H9 (cell line): ENCODE measurements at regions not wholly inside any gene's neighbourhood (a gene's known extent, or its start where the extent isn't known, plus 50 kb on each side); places are given as distances from the start of the nearest gene placed in this dataset.

Source experiments
- DNase-seq: peaks from one replicate; pipeline ENCODE4 v3.0.0-alpha.2; 2017
- H2AFZ ChIP-seq: one replicate; pipeline ENCODE4 v1.6.1; 2013; ENCODE audit warnings: mild to moderate bottlenecking, low read length, control low read depth, moderate library complexity
- H2AK5ac ChIP-seq: 2 replicates; pipeline ENCODE4 v1.6.1; 2013; ENCODE audit warnings: low read length, control low read depth, mixed read lengths; ENCODE audit not compliant: insufficient read length
- H2BK120ac ChIP-seq: one replicate; pipeline ENCODE4 v1.6.1; 2013; ENCODE audit warnings: low read depth, mild to moderate bottlenecking, low read length, control low read depth, inconsistent platforms; ENCODE audit not compliant: poor library complexity, severe bottlenecking
- H2BK12ac ChIP-seq: 2 replicates; pipeline ENCODE4 v1.6.1; 2013; ENCODE audit warnings: low read length, control low read depth, mixed read lengths, low read depth; ENCODE audit not compliant: insufficient read length
- H2BK15ac ChIP-seq: 2 replicates; pipeline ENCODE4 v1.6.1; 2013; ENCODE audit warnings: low read depth, low read length, control low read depth
- H2BK20ac ChIP-seq: one replicate; pipeline ENCODE4 v1.6.1; 2013; ENCODE audit warnings: low read depth, mild to moderate bottlenecking, low read length, control low read depth, inconsistent platforms; ENCODE audit not compliant: poor library complexity, severe bottlenecking
- H2BK5ac ChIP-seq: 2 replicates; pipeline ENCODE4 v1.6.1; 2013; ENCODE audit warnings: low read length, control low read depth, mixed read lengths; ENCODE audit not compliant: insufficient read length
- H3K14ac ChIP-seq: 2 replicates; pipeline ENCODE4 v1.6.1; 2013; ENCODE audit warnings: low read length, control low read depth; ENCODE audit not compliant: insufficient read depth
- H3K18ac ChIP-seq: 2 replicates; pipeline ENCODE4 v1.6.1; 2013; ENCODE audit warnings: low read depth, mild to moderate bottlenecking, mixed read lengths, low read length, control low read depth; ENCODE audit not compliant: insufficient read length
- H3K23ac ChIP-seq: 2 replicates; pipeline ENCODE4 v1.6.1; 2013; ENCODE audit warnings: low read length, control low read depth, mixed read lengths, low read depth; ENCODE audit not compliant: insufficient read length
- H3K23me2 ChIP-seq: 2 replicates; pipeline ENCODE4 v1.6.1; 2013; ENCODE audit warnings: low read depth, mild to moderate bottlenecking, mixed read lengths, low read length, control low read depth; ENCODE audit not compliant: insufficient read length, poor library complexity, severe bottlenecking
- H3K27ac ChIP-seq: 2 replicates; pipeline ENCODE4 v1.5.1; 2013; ENCODE audit warnings: low read length, control low read depth, mixed read lengths, low read depth; ENCODE audit not compliant: insufficient read length
- H3K27me3 ChIP-seq: 2 replicates; pipeline ENCODE4 v1.6.1; 2013; ENCODE audit warnings: low read length, control low read depth, inconsistent platforms; ENCODE audit not compliant: insufficient read depth
- H3K4ac ChIP-seq: 2 replicates; pipeline ENCODE4 v1.6.1; 2013; ENCODE audit warnings: low read depth, mild to moderate bottlenecking, control low read depth, inconsistent platforms, low read length, moderate library complexity
- H3K4me1 ChIP-seq: 2 replicates; pipeline ENCODE4 v1.6.1; 2013; ENCODE audit warnings: low read length, control low read depth, inconsistent platforms; ENCODE audit not compliant: insufficient read depth
- H3K4me2 ChIP-seq: 2 replicates; pipeline ENCODE4 v1.6.1; 2013; ENCODE audit warnings: low read length, control low read depth, mixed read lengths; ENCODE audit not compliant: insufficient read length, insufficient read depth
- H3K56ac ChIP-seq: 2 replicates; pipeline ENCODE4 v1.6.1; 2013; ENCODE audit warnings: low read depth, mild to moderate bottlenecking, mixed read lengths, low read length, control low read depth; ENCODE audit not compliant: insufficient read length
- H3K79me1 ChIP-seq: 2 replicates; pipeline ENCODE4 v1.6.1; 2013; ENCODE audit warnings: low read depth, mild to moderate bottlenecking, moderate library complexity, low read length, control low read depth, inconsistent platforms; ENCODE audit not compliant: insufficient read depth, poor library complexity, severe bottlenecking
- H3K79me2 ChIP-seq: 2 replicates; pipeline ENCODE4 v1.6.1; 2013; ENCODE audit warnings: low read length, control low read depth, inconsistent platforms; ENCODE audit not compliant: insufficient read depth
- H3K9ac ChIP-seq: 2 replicates; pipeline ENCODE4 v1.6.1; 2013; ENCODE audit warnings: low read length, control low read depth, mixed read lengths; ENCODE audit not compliant: insufficient read length; ENCODE audit errors: extremely low read depth
- H3K9me3 ChIP-seq: one replicate; pipeline ENCODE4 v1.6.1; 2013; ENCODE audit warnings: low read depth, low read length, inconsistent platforms; ENCODE audit not compliant: control insufficient read depth
- H3T11ph ChIP-seq: one replicate; pipeline ENCODE4 v1.6.1; 2013; ENCODE audit warnings: mild to moderate bottlenecking, low read length, control low read depth, inconsistent platforms
- H4K20me1 ChIP-seq: one replicate; pipeline ENCODE4 v1.6.1; 2013; ENCODE audit not compliant: control insufficient read depth, insufficient read length, insufficient read depth
- H4K5ac ChIP-seq: 2 replicates; pipeline ENCODE4 v1.6.1; 2013; ENCODE audit warnings: low read depth, mild to moderate bottlenecking, mixed read lengths, low read length, control low read depth; ENCODE audit not compliant: insufficient read length
- H4K8ac ChIP-seq: replicated peaks from 2 replicates; pipeline ENCODE4 v1.6.1; 2013; ENCODE audit warnings: low read length, control low read depth, mixed read lengths, low read depth; ENCODE audit not compliant: insufficient read length
- H4K91ac ChIP-seq: 2 replicates; pipeline ENCODE4 v1.6.1; 2013; ENCODE audit warnings: low read depth, mild to moderate bottlenecking, moderate library complexity, mixed read lengths, low read length, control low read depth; ENCODE audit not compliant: insufficient read length
- H3K27ac Mint-ChIP-seq, 3 experiments: 2 replicates in 2 of 3; 3 replicates in 1 of 3; pipeline ENCODE4 v1.8.0; 2020 to 2021; ENCODE audit warnings: mixed read lengths in 3 of 3, mild to moderate bottlenecking in 1 of 3, moderate library complexity in 1 of 3
- H3K27me3 Mint-ChIP-seq: 2 replicates; pipeline ENCODE4 v1.8.0; 2021; ENCODE audit warnings: low read depth, mild to moderate bottlenecking, moderate library complexity, mixed read lengths
- H3K36me3 Mint-ChIP-seq, 3 experiments: 2 replicates in 2 of 3; 3 replicates in 1 of 3; pipeline ENCODE4 v1.8.0; 2020 to 2021; ENCODE audit warnings: low read depth in 3 of 3, mixed read lengths in 3 of 3; ENCODE audit not compliant: insufficient read depth in 1 of 3
- H3K4me1 Mint-ChIP-seq, 2 experiments: 2 replicates each; pipeline ENCODE4 v1.8.0; 2020; ENCODE audit warnings: mixed read lengths in 2 of 2
- H3K4me3 Mint-ChIP-seq, 2 experiments: 2 replicates in 1 of 2; 3 replicates in 1 of 2; pipeline ENCODE4 v1.8.0; 2020 to 2021; ENCODE audit warnings: mild to moderate bottlenecking in 2 of 2, mixed read lengths in 2 of 2, moderate library complexity in 1 of 2
- H3K9me3 Mint-ChIP-seq, 2 experiments: 2 replicates in 1 of 2; 3 replicates in 1 of 2; pipeline ENCODE4 v1.8.0; 2020; ENCODE audit warnings: mild to moderate bottlenecking in 2 of 2, mixed read lengths in 2 of 2, moderate library complexity in 1 of 2
- WGBS: extraction: QIAGEN DNeasy Blood & Tissue Kit; methylation state at CpG from one replicate; pipeline ENCODE4 v1.1.7; 2013; ENCODE audit warnings: missing lambda C conversion rate, low lambda C conversion rate, mixed read lengths; ENCODE audit not compliant: insufficient read length; ENCODE audit errors: extremely low coverage; 5-methylcytosine and 5-hydroxymethylcytosine counted together
- TF ChIP-seq, protein P1 (sequence below): fragments of 200-600 bp; sonication (generic); conservative IDR thresholded peaks from 3 replicates; pipeline ENCODE4 v1.8.0; 2021; ENCODE audit warnings: antibody characterized with exemption, mild to moderate bottlenecking

DNA sequence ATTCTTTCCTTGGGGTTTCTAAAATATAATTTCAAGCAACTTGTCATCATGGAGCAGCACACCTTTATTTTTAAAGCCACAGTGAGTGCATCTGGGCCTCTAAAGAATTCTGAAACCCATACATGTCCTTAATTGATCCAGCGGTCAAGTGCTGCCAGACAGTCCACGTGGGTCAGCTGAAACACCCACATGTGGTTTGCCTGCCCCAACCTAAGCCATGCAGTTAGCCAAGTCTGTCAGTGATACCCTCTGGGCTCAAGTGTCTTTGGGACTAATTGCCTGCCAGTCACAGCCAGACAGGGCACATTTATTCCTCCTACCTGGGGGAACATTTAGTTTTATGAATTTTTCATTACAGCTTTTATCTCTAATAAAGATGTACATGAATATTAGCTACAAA, 291.4 kb upstream of the SLC30A5 start:
- Histone ChIP-seq H3K14ac (no peak overlapping the region), H3K9me3 (no peaks in the 10 kb centered on the region), H3K23ac (no peak overlapping the region), H3K18ac (no peak overlapping the region), H2AK5ac (no peak overlapping the region), H4K20me1 (no peaks in the 10 kb centered on the region), H3K56ac (no peak overlapping the region), H2BK20ac (no peak overlapping the region), H2BK12ac (no peak overlapping the region), H3K9ac (no peak overlapping the region), H3K23me2 (no peaks in the 10 kb centered on the region), H3K27me3 (no peaks in the 10 kb centered on the region), H3T11ph (no peak overlapping the region), H2BK15ac (no peak overlapping the region), H3K4me2 (no peak overlapping the region), H4K91ac (no peak overlapping the region), H2AFZ (no peak overlapping the region), H2BK120ac (no peak overlapping the region), H4K8ac (no peak overlapping the region), H4K5ac (no peak overlapping the region), H3K27ac (no peak overlapping the region), H2BK5ac (no peak overlapping the region), H3K4ac (no peak overlapping the region), H3K79me1 (no peaks in the 10 kb centered on the region), H3K4me1 (no peaks in the 10 kb centered on the region), H3K79me2 (no peaks in the 10 kb centered on the region)
- H3K4me1 Mint-ChIP-seq: no peaks in the 10 kb centered on the region; a peak in 1 of 4 replicates
- TF ChIP-seq, protein P1, sequence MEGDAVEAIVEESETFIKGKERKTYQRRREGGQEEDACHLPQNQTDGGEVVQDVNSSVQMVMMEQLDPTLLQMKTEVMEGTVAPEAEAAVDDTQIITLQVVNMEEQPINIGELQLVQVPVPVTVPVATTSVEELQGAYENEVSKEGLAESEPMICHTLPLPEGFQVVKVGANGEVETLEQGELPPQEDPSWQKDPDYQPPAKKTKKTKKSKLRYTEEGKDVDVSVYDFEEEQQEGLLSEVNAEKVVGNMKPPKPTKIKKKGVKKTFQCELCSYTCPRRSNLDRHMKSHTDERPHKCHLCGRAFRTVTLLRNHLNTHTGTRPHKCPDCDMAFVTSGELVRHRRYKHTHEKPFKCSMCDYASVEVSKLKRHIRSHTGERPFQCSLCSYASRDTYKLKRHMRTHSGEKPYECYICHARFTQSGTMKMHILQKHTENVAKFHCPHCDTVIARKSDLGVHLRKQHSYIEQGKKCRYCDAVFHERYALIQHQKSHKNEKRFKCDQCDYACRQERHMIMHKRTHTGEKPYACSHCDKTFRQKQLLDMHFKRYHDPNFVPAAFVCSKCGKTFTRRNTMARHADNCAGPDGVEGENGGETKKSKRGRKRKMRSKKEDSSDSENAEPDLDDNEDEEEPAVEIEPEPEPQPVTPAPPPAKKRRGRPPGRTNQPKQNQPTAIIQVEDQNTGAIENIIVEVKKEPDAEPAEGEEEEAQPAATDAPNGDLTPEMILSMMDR: no peak
- no peaks in the 10 kb centered on the region for H3K27me3 Mint-ChIP-seq
- no peak for DNase-seq
- H3K36me3 Mint-ChIP-seq: peaks cover 0 to 15% (median 6%) of the 10 kb centered on the region in 3 experiments; a peak in 4 of 7 replicates
- H3K9me3 Mint-ChIP-seq: peaks cover 8 to 10% of the 10 kb centered on the region in 2 experiments
- no peak overlapping the region for H3K4me3 Mint-ChIP-seq
- no CpG with 5 or more reads among the region's 2 CpGs for WGBS
- H3K27ac Mint-ChIP-seq: no peak overlapping the region
